ENCODE measurements at regions not wholly inside any gene's neighbourhood (a gene's known extent, or its start where the extent isn't known, plus 50 kb on each side); places are given as distances from the start of the nearest gene placed in this dataset.

GRCh38 chr7:42432644-42433043 lies 195.6 kb upstream of the GLI3 start:
- DNase-seq: no peak

DNA sequence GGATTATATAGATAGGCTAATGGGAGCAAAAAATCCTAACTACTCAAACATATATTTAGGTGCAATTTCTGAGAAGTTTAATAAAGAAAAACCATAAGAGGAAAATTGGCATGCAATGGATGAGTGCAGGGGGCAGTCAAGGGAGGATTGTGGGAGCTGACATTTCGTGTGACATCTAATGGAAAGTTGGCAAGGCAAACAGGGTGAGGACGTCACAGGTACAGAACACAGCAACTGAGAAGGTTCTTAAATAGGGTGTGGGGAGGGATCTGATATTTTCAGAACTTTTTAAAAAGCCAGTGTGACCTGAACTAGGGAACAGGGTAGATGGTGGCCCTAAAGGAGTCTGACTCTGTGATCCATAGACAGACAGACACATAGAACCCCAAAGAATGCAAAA lies 194.9 kb upstream of the GLI3 start:
- no peak for DNase-seq

GRCh38 chr7:42429339-42429738 lies 192.3 kb upstream of the GLI3 start:
- DNase-seq: no peak

DNA sequence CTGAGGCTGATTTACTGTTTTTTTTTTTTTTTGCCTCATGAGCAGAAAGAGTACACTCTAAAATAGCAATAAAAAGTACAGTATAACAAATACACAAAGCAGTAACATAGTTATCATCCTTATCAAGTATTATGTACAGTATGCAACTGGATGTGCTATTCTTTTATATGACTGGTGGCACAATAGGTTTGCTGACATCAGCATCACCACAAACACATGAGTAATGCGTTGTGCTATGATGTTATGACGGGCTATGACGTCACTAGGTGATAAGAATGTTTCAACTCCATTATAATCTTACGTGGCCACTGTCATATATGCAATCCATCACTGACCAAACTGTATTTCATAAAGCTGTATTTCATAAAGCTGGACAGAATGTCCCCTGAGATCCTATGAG lies 189.2 kb upstream of the GLI3 start:
- DNase-seq: no peak

- no peak for DNase-seq
These were observed 178.0 kb upstream of the GLI3 start for GRCh38 chr7:42414941-42415505.

DNA sequence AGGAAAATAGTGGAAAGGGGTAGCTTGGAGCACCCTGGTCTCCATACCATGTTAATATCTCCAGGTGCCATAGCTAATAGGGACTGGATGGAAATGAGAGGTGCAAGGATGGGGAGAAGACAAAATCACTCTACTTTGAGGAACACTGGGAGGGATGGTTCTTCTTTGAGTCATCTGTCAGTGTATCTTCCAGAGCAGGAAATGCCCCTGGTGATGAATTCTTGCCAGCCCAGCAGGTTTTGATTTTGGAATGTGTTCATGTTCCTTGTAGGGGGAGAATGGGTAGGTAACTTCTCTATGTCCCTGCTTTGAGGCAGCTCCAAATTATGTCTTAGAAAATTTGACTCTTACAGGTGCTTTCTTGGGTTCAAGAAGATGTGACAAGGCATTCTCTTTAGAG lies 177.0 kb upstream of the GLI3 start:
- DNase-seq: no peak

- DNase-seq: no peak
These were observed 172.3 kb upstream of the GLI3 start for GRCh38 chr7:42409296-42409695.

GRCh38 chr7:42407833-42408232 lies 170.8 kb upstream of the GLI3 start:
- DNase-seq: no peak

DNA sequence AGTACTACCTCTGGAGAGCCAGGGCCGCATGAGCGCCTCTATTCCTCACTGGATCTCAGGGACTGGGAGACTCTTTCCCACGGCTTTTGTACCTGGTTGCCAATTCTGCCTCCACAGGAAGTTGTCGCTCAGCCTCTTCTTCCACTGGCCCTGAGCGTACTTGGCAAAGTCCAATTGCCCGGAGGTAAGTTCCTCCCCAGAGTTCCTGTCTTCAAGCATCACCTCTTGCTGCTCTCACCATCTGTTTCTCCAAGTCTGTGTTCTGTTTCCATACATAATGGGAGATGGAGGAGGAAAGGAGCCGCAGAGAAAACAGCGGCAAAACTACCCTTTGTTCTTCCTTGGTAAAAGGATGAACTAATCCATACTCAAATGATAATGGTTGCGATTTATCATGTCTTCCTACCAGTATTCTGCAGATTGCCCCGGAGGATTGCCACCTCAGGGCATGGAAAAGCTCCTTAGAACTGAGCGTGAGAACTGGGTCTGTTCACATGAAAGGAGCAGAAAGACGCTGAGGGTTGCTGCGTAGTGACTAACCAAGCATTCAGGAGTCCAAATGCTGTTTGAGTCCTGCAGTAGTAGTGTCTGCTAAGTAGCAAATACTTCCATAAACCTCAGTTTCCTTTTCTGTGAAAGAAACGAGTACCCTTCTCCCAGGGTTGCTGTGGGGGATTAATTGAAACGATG lies 170.2 kb upstream of the GLI3 start:
- no peak for DNase-seq

DNA sequence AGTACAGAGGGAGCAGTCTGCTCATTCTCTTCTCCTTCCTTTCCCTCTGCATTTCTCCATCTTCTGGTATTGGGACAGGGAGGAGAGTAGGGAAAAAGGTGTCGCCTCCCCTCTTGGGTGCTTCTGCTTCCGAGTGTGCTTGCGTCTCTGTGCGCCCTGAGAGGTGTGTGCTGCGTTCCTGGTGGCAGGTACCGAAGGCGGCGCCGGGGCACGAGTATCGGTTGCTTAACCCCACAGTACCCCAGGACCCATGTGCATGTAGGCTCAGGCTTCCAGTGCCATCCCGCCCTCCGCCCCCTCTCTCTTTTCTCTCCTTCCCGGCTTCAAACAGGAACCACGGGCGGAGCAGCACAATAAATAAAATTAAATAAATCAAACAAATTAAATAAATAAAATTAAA lies 169.3 kb upstream of the GLI3 start:
- no peak for DNase-seq

DNA sequence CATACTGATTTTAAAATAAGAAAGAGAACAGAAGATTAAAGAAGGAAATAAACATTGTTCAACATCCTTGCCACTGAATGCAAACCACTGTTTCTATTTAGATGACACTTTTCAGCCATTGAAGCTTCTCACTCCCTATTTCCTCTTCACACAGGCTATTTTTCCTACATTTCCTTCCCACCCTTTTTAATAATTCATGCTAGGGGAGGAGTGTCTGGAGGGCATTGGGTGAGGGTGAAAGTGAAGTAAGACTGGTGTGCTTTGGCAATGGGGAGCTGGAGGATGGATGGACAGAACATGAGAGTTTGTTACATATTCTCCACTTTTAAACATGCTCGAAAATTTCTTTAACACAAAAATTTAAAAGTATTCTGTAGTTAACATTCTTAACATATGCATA lies 168.8 kb upstream of the GLI3 start:
- DNase-seq: no peak

DNA sequence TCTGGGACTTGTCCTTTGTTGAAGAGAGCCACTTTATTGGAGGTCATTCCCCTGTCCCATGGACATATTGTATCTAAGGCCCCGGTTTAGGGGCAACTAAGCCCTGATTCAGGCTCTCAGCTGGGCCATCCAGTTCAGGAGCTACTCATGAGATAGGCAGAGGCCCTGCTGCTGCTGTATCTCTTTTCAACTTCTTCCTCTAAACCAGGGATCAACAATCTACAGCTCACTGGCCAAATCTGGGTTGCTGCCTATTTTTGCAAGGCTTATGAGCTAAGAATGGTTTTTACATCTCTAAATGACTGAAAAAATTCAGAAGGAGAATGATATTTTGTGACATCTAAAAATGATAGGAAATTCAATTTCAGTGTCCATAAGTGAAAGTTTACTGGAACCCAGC lies 166.8 kb upstream of the GLI3 start:
- no peak for DNase-seq

DNA sequence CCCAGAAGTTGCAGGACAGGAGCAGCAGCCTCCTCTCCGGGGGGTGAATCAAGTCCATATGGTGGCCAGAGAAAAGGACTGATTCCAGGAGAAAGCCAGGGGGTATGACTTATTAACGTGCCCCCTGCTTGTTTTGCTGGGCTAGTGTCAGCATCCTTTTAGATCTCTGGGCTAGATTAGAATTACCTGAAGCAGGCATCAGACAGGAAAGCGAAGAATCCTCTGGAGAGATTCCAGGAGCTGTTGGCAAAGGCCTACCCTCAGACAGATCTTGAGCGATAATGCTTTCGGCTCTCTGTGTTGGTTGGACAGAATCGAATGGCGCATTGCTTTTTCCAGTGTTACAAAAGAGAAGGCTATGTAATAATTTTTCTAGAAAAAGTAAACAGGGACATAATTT lies 164.0 kb upstream of the GLI3 start:
- DNase-seq: no peak

GRCh38 chr7:42400211-42400772 lies 163.3 kb upstream of the GLI3 start:
- no peak for DNase-seq

DNA sequence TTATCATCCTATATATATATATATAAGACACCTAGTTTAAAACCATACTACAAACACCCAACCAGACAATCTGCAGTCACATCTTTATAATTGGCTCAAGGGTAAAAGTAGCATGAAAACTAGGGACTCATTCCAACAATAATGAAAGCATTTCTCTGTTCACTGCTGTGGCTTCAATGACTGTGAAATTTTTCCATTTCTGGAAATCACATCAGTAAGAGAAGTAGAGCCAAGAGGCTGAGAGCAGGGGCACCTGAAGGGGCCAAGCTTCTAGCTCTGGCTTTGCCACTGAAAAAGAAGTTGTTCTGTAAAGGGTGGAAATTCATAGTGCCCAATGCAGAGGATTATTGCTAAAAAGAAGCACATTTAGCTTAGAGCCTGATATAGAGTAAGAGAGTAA lies 158.6 kb upstream of the GLI3 start:
- DNase-seq: no peak

DNA sequence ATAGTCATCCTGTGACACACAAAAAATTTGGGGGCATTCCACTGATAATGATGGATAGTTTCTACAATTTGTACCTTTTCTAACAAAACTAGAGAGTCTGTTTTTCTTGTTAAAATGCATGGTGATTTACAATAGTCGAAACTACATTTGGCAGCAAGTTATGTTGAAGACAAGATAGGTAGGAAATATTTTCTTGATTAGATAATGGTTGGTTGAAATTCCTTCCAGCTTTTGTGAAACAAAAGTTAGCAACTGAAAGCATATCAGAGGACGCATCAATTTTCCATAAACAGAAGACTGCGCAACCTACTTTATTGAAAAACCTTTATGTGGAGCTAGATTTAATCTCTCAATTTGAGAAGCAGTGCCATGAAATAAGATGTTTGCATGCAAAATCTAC lies 155.8 kb upstream of the GLI3 start:
- no peak for DNase-seq

- DNase-seq: no peak
These were observed 152.7 kb upstream of the GLI3 start for GRCh38 chr7:42389697-42390096.

DNA sequence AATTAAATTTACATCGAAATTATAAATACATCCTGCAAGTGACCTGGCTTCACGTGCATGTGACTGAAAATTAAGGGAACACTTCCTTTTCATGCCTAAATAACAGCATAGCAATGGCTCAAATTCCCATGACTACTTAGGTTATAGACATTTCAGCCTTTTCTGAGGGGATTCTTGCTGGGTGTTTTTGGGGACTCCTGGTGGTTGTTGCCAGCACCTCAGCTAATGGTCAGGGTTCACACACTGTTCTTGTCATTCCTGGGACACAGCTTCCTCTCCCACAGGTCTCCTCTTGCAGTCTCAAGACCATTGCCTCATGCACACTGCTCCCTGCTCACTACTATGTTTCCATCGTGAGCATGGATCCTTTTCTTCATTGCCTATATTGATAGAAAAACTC lies 148.9 kb upstream of the GLI3 start:
- DNase-seq: no peak

DNA sequence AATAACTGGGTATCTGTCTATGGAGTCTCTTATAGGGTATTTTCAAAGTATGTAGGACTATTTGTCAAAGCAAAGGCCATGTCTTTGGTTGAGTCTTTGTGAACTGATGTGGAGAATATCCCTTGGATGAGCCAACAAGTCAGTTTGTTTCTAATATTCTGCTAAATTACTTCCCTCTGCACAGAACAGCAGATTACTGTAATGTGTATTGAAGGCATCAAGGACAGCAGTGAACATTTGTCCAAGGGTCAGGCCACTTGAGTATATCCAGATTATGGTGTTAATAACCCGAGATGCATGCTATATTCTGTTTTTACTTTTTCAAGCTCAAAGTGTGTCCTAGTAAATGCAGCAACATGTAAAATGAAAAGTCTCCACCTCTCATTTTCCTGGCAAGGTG lies 144.2 kb upstream of the GLI3 start:
- DNase-seq: no peak

DNA sequence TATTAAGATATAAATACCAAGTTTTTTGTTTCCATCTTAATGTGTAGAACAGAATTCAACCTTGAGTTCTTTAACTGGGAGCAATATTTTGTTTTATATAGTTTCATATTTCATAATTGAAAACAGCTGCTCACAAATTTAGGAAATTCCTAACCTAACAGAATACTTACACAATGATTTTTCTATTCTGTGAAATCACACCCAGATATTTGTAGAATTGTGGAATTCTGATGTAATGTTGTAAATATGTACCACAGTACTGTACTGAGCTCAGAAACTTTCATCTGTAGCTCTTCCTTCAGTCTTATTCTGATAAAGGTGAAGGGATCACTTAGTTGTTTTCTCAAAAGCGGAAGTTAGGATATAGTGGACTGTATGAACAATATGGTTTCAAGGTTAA lies 143.4 kb upstream of the GLI3 start:
- no peak for DNase-seq

DNA sequence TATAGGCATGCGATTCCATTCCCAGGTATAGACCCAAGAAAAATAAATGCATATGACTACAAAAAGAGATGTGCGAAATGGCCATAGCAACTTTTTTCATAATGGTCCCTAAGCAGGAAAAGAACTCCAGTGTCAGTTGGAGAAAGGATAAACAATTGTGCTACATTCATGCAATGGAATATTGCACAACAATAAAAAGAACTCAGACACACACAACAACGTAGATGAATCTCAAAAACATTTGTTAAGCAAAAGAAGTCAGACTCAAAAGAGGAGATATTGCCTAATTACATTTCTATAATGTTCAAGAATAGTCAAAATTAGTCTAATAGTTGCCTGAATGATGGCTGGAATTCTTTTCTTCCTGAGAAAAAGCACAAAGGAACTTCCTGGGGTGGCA lies 141.1 kb upstream of the GLI3 start:
- DNase-seq: no peak

GRCh38 chr7:42373285-42373684 lies 136.3 kb upstream of the GLI3 start:
- DNase-seq: no peak

DNA sequence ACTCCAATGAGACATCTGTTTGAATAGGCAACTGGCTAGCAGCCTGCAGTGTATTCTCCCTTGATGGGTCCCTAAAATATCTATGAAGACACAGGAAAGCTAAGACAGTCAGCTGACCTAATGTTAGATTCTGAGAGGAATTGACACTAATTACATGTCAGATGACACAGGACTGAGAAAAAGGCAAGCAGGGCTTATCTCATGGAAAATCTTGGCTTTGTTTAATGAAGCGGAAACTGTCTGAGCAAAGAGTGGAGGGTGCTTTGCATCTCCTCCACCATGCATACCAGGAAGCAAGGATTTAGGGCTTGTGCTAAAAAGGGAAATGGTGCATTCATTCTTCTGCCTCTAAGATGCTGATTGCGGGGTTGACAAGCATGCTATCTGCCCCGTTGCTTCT lies 135.5 kb upstream of the GLI3 start:
- no peak for DNase-seq

GRCh38 chr7:42359946-42360345 lies 122.9 kb upstream of the GLI3 start:
- DNase-seq: no peak

DNA sequence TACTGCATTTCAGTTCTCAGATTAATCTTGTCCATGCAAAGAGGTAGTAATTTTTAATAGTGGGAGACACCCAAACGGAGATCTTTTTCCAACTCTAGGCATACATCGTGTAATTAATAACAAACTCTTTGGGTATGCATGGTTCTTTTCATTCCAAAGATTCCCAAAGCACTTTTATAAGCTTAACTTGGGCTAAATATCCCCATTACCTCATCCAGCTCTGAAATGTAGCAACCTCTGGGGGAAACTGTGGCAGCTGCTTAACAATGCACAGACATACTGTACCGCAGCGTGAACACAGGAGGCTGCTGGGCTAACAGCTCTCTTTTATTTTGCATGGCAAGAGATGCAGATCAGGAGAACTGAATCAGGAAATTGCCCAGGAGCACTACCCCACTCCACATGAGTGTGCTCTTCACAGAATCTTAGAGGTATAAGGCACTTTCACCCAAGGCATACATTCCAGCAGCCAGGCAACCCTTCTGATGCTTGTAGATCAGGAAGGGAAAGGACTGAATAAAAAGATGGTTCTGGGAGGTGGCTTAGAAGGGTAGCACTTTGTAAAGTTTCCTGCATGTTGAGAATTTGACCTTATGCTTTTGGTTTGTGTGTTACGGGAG lies 114.4 kb upstream of the GLI3 start:
- no peak for DNase-seq

Data from 8988T (cell line).